ENCODE measurements at regions not wholly inside any gene's neighbourhood (a gene's known extent, or its start where the extent isn't known, plus 50 kb on each side); places are given as distances from the start of the nearest gene placed in this dataset.

DNA sequence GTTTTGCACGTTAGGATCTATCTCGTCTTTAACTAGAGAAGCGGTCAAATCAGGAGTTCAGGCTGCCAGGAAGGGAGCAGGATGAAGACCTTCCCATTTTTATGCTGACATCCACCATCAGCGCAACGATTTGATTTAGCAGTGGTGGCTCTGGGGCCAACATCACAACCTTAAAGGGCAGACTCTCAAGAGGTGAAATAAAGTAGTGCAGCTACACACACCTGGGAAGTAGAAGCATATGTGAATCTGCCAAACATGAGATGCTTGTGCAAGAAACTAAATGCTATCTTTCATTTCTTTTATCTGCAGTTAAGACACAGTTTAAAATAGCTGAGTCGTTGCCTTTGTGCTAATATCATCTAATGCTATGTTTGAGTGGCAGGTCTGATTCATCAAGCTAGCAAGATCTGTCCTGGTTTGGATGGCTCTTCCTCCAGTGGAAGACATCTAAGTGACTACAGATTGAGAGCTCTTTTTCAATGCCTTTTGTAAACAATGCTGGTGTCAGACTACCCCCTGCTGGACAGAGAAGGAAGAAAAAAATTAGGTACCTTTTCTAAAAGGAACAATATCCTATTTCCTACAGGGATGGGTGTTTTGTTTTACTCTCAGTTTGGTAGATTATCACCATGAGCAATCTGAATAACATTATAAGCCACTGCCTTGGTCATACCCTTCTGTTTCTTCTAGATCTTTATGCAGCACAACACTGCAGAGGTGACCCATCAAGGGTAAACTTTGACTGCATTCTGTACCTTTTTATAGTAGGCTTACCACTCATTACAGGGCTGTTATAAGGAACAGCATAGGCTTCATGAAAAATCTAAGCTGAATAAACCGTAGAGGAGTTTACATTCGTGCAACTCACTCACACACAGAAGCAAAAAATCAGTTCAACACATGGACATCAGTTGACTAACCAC lies 171.6 kb upstream of the FBXL4 start (continued):
- TF ChIP-seq ERF (CRISPR knock-in tag; IDR thresholded peaks at IDR 0.05) (no peak), NR2F6 (CRISPR knock-in tag; IDR thresholded peaks at IDR 0.05) (no peak), ZNF316 (IDR thresholded peaks at IDR 0.05) (0 out of 2 replicates have a peak, but pooled peaks have one; percentile 12), ZNF175 (CRISPR knock-in tag; IDR thresholded peaks at IDR 0.05; ENCODE audit: low read depth) (no peak), JUN (IDR thresholded peaks at IDR 0.05; ENCODE audit: borderline replicate concordance, low read depth, low read length) (no peak), JUN (CRISPR knock-in tag; IDR thresholded peaks at IDR 0.05; ENCODE audit: borderline replicate concordance) (no peak), TCF7L2 (IDR thresholded peaks at IDR 0.05; ENCODE audit: low read depth, low read length) (no peak), GTF2F1 (IDR thresholded peaks at IDR 0.05; ENCODE audit: low read depth, low read length) (no peak), SIN3A (IDR thresholded peaks at IDR 0.05; ENCODE audit: borderline replicate concordance in 2 of 2, control insufficient read depth in 1 of 2, low read depth in 2 of 2, low read length in 2 of 2) (no peak), ZEB2 (IDR thresholded peaks at IDR 0.05) (no peak), SMAD3 (CRISPR knock-in tag; conservative IDR thresholded peaks at IDR 0.05) (no peak), ZNF785 (CRISPR knock-in tag; IDR thresholded peaks at IDR 0.05) (no peak)
- TF ChIP-seq, protein P1, sequence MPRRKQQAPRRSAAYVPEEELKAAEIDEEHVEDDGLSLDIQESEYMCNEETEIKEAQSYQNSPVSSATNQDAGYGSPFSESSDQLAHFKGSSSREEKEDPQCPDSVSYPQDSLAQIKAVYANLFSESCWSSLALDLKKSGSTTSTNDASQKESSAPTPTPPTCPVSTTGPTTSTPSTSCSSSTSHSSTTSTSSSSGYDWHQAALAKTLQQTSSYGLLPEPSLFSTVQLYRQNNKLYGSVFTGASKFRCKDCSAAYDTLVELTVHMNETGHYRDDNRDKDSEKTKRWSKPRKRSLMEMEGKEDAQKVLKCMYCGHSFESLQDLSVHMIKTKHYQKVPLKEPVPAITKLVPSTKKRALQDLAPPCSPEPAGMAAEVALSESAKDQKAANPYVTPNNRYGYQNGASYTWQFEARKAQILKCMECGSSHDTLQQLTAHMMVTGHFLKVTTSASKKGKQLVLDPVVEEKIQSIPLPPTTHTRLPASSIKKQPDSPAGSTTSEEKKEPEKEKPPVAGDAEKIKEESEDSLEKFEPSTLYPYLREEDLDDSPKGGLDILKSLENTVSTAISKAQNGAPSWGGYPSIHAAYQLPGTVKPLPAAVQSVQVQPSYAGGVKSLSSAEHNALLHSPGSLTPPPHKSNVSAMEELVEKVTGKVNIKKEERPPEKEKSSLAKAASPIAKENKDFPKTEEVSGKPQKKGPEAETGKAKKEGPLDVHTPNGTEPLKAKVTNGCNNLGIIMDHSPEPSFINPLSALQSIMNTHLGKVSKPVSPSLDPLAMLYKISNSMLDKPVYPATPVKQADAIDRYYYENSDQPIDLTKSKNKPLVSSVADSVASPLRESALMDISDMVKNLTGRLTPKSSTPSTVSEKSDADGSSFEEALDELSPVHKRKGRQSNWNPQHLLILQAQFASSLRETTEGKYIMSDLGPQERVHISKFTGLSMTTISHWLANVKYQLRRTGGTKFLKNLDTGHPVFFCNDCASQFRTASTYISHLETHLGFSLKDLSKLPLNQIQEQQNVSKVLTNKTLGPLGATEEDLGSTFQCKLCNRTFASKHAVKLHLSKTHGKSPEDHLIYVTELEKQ (CRISPR knock-in tag; IDR thresholded peaks at IDR 0.05) = no peak
- TF ChIP-seq, protein P2, sequence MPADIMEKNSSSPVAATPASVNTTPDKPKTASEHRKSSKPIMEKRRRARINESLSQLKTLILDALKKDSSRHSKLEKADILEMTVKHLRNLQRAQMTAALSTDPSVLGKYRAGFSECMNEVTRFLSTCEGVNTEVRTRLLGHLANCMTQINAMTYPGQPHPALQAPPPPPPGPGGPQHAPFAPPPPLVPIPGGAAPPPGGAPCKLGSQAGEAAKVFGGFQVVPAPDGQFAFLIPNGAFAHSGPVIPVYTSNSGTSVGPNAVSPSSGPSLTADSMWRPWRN (IDR thresholded peaks at IDR 0.05; ENCODE audit: low read depth) = no peak
- TF ChIP-seq, protein P3, sequence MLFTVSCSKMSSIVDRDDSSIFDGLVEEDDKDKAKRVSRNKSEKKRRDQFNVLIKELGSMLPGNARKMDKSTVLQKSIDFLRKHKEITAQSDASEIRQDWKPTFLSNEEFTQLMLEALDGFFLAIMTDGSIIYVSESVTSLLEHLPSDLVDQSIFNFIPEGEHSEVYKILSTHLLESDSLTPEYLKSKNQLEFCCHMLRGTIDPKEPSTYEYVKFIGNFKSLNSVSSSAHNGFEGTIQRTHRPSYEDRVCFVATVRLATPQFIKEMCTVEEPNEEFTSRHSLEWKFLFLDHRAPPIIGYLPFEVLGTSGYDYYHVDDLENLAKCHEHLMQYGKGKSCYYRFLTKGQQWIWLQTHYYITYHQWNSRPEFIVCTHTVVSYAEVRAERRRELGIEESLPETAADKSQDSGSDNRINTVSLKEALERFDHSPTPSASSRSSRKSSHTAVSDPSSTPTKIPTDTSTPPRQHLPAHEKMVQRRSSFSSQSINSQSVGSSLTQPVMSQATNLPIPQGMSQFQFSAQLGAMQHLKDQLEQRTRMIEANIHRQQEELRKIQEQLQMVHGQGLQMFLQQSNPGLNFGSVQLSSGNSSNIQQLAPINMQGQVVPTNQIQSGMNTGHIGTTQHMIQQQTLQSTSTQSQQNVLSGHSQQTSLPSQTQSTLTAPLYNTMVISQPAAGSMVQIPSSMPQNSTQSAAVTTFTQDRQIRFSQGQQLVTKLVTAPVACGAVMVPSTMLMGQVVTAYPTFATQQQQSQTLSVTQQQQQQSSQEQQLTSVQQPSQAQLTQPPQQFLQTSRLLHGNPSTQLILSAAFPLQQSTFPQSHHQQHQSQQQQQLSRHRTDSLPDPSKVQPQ (CRISPR knock-in tag; IDR thresholded peaks at IDR 0.05; ENCODE audit: borderline replicate concordance) = no peak
- TF ChIP-seq, protein P4, sequence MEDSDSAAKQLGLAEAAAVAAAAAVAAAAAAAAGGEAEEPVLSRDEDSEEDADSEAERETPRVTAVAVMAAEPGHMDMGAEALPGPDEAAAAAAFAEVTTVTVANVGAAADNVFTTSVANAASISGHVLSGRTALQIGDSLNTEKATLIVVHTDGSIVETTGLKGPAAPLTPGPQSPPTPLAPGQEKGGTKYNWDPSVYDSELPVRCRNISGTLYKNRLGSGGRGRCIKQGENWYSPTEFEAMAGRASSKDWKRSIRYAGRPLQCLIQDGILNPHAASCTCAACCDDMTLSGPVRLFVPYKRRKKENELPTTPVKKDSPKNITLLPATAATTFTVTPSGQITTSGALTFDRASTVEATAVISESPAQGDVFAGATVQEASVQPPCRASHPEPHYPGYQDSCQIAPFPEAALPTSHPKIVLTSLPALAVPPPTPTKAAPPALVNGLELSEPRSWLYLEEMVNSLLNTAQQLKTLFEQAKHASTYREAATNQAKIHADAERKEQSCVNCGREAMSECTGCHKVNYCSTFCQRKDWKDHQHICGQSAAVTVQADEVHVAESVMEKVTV (CRISPR knock-in tag; IDR thresholded peaks at IDR 0.05) = peak; percentile 76
- TF ChIP-seq, protein P5, sequence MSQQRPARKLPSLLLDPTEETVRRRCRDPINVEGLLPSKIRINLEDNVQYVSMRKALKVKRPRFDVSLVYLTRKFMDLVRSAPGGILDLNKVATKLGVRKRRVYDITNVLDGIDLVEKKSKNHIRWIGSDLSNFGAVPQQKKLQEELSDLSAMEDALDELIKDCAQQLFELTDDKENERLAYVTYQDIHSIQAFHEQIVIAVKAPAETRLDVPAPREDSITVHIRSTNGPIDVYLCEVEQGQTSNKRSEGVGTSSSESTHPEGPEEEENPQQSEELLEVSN (IDR thresholded peaks at IDR 0.05; ENCODE audit: borderline replicate concordance in 1 of 2, extremely low read depth in 1 of 2, insufficient read depth in 1 of 2, insufficient read length in 1 of 2, low read depth in 1 of 2, low read length in 1 of 2, poor library complexity in 1 of 2, severe bottlenecking in 1 of 2) = no peak

Data from K562 (cell line).